ENCODE measurements at regions not wholly inside any gene's neighbourhood (a gene's known extent, or its start where the extent isn't known, plus 50 kb on each side); places are given as distances from the start of the nearest gene placed in this dataset.

GRCh38 chr22:49608228-49608627 lies 219.4 kb downstream of the BRD1 start:
- CTCF ChIA-PET = no interaction called here
- TF ChIP-seq CTCF (IDR thresholded peaks at IDR 0.05; ENCODE audit: insufficient read depth, low read depth, low read length) = no peak
- H3K27me3 ChIP-seq (ENCODE audit: control insufficient read depth, insufficient read depth, low read length) = no peaks in the 10 kb centered on the region
- POLR2A ChIA-PET = no interaction called here
- no peaks in the 10 kb centered on the region for H3K36me3 ChIP-seq (ENCODE audit: control insufficient read depth, insufficient read depth, low read length)
- DNase-seq (ENCODE audit: low read depth) = no peak
- no peak overlapping the region for H3K4me3 ChIP-seq (ENCODE audit: low read depth, low read length)

DNA sequence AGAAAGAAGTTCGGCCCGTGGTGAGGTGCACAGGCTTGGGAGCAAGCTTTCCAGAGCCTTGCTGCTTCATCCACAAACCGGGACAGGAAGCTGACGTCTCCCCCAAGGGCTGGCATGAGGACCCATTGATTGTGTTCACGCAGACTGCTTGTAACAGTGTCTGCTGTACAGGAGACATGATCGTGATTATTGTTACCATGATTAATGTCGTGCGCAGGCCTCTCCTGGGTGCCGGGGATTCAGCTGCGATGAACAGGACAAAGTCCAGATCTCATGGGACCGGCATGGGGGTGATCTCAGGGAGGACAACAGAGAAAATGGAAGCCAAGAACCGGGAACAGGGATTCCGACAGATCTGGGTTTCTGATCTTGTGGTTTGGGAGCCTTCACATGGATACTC lies 219.9 kb downstream of the BRD1 start:
- no peaks in the 10 kb centered on the region for H3K36me3 ChIP-seq (ENCODE audit: control insufficient read depth, insufficient read depth, low read length)
- POLR2A ChIA-PET = no interaction called here
- CTCF ChIA-PET = no interaction called here
- DNase-seq (ENCODE audit: low read depth) = no peak
- no peak for TF ChIP-seq CTCF (IDR thresholded peaks at IDR 0.05; ENCODE audit: insufficient read depth, low read depth, low read length)
- no peak overlapping the region for H3K4me3 ChIP-seq (ENCODE audit: low read depth, low read length)
- no peaks in the 10 kb centered on the region for H3K27me3 ChIP-seq (ENCODE audit: control insufficient read depth, insufficient read depth, low read length)

- no peak for DNase-seq (ENCODE audit: low read depth)
- Histone ChIP-seq H3K36me3 (ENCODE audit: control insufficient read depth, insufficient read depth, low read length) (no peaks in the 10 kb centered on the region), H3K4me3 (ENCODE audit: low read depth, low read length) (no peak overlapping the region), H3K27me3 (ENCODE audit: control insufficient read depth, insufficient read depth, low read length) (no peaks in the 10 kb centered on the region)
- CTCF ChIA-PET = no interaction called here
- POLR2A ChIA-PET = no interaction called here
- TF ChIP-seq CTCF (IDR thresholded peaks at IDR 0.05; ENCODE audit: insufficient read depth, low read depth, low read length) = no peak
These were observed 220.9 kb downstream of the BRD1 start for GRCh38 chr22:49606562-49607290.

GRCh38 chr22:49604732-49605302 lies 222.9 kb downstream of the BRD1 start:
- POLR2A ChIA-PET = no interaction called here
- CTCF ChIA-PET = no interaction called here
- TF ChIP-seq CTCF (IDR thresholded peaks at IDR 0.05; ENCODE audit: insufficient read depth, low read depth, low read length) = no peak
- Histone ChIP-seq H3K36me3 (ENCODE audit: control insufficient read depth, insufficient read depth, low read length) (no peaks in the 10 kb centered on the region), H3K27me3 (ENCODE audit: control insufficient read depth, insufficient read depth, low read length) (no peaks in the 10 kb centered on the region), H3K4me3 (ENCODE audit: low read depth, low read length) (no peak overlapping the region)
- DNase-seq (ENCODE audit: low read depth) = no peak

DNA sequence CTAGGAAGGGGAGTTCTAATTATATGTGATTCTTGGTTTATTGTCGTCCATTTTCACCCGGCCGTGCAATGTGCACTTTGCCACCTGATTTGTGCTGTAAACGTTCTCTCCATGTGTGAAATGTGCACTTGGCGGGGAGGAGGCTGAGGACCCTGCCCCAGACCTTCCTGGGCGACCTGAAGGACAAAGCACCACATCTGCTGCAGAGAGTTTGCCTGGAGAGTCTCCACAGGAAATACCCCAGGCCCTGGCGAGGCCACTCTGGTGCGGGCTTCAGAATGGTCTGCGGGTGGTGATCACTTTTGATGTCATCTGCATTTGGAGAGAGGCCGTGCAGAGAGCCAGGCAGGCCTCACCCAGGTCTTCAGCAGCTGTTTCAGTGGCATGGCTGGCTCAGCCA lies 224.7 kb downstream of the BRD1 start:
- no peak overlapping the region for H3K4me3 ChIP-seq (ENCODE audit: low read depth, low read length)
- no peaks in the 10 kb centered on the region for H3K27me3 ChIP-seq (ENCODE audit: control insufficient read depth, insufficient read depth, low read length)
- no peak for TF ChIP-seq CTCF (IDR thresholded peaks at IDR 0.05; ENCODE audit: insufficient read depth, low read depth, low read length)
- H3K36me3 ChIP-seq (ENCODE audit: control insufficient read depth, insufficient read depth, low read length) = no peaks in the 10 kb centered on the region
- CTCF ChIA-PET = no interaction called here
- POLR2A ChIA-PET = no interaction called here
- DNase-seq (ENCODE audit: low read depth) = no peak

Measured in BJ (cell line).